Lower leg skin (tissue), 3 donors: ENCODE measurements at regions not wholly inside any gene's neighbourhood (a gene's known extent, or its start where the extent isn't known, plus 50 kb on each side); places are given as distances from the start of the nearest gene placed in this dataset.

Experiments used
- POLR2A ChIP-seq, 2 donors: fragments of 450-650 bp; IDR thresholded peaks; one replicate each; pipeline ENCODE4 v1.6.1; 2016 to 2017; ENCODE audit warnings: antibody characterized with exemption in 2 of 2, mild to moderate bottlenecking in 1 of 2, moderate library complexity in 1 of 2
- TF ChIP-seq, protein P1 (sequence below), 3 donors: fragments of 450-650 bp; IDR thresholded peaks; one replicate each; pipeline ENCODE4 v1.5.1; 2016; ENCODE audit warnings: antibody characterized with exemption in 3 of 3, mild to moderate bottlenecking in 3 of 3, moderate library complexity in 2 of 3

GRCh38 chr2:217138284-217138683 is 278.4 kb upstream of the TNP1 start:
- no peak for TF ChIP-seq POLR2A (IDR thresholded peaks at IDR 0.05)
- TF ChIP-seq, protein P1, sequence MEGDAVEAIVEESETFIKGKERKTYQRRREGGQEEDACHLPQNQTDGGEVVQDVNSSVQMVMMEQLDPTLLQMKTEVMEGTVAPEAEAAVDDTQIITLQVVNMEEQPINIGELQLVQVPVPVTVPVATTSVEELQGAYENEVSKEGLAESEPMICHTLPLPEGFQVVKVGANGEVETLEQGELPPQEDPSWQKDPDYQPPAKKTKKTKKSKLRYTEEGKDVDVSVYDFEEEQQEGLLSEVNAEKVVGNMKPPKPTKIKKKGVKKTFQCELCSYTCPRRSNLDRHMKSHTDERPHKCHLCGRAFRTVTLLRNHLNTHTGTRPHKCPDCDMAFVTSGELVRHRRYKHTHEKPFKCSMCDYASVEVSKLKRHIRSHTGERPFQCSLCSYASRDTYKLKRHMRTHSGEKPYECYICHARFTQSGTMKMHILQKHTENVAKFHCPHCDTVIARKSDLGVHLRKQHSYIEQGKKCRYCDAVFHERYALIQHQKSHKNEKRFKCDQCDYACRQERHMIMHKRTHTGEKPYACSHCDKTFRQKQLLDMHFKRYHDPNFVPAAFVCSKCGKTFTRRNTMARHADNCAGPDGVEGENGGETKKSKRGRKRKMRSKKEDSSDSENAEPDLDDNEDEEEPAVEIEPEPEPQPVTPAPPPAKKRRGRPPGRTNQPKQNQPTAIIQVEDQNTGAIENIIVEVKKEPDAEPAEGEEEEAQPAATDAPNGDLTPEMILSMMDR (IDR thresholded peaks at IDR 0.05) = no peak
